ENCODE measurements at regions not wholly inside any gene's neighbourhood (a gene's known extent, or its start where the extent isn't known, plus 50 kb on each side); places are given as distances from the start of the nearest gene placed in this dataset.

- peak; percentile 7 for TF ChIP-seq CTCF (IDR thresholded peaks at IDR 0.05; ENCODE audit: low read depth, low read length, missing input control)
- peak in 1 of 2 donors; percentile 11 for TF ChIP-seq RXRA (IDR thresholded peaks at IDR 0.05)
- TF ChIP-seq JUND (IDR thresholded peaks at IDR 0.05), result no peak
- TF ChIP-seq ZBTB33 (IDR thresholded peaks at IDR 0.05), result no peak
- no peak for TF ChIP-seq MAX (IDR thresholded peaks at IDR 0.05)
- no peak for TF ChIP-seq GABPA (IDR thresholded peaks at IDR 0.05 in 1 of 2, conservative IDR thresholded peaks at IDR 0.05 in 1 of 2)
- no peak for TF ChIP-seq ATF3 (IDR thresholded peaks at IDR 0.05)
Measured at GRCh38 chr1:8217011-8217711, 100.8 kb upstream of the SLC45A1 start.
